Lower leg skin (tissue), 4 donors: ENCODE measurements at regions not wholly inside any gene's neighbourhood (a gene's known extent, or its start where the extent isn't known, plus 50 kb on each side); places are given as distances from the start of the nearest gene placed in this dataset.

ENCODE experiments used
- DNase-seq, 2 donors: peaks; one replicate each; pipeline ENCODE4 v3.0.0-alpha.2; 2019; ENCODE audit warnings: low spot score in 2 of 2
- H3K4me3 ChIP-seq: fragments of 200-600 bp; sonication (generic); 2 replicates; pipeline ENCODE4 v1.5.1; 2017; ENCODE audit warnings: mild to moderate bottlenecking, low read depth; ENCODE audit not compliant: poor library complexity, severe bottlenecking
- POLR2A ChIP-seq, 2 donors: fragments of 450-650 bp; IDR thresholded peaks; one replicate each; pipeline ENCODE4 v1.6.1; 2016 to 2017; ENCODE audit warnings: antibody characterized with exemption in 2 of 2, mild to moderate bottlenecking in 1 of 2, moderate library complexity in 1 of 2
- WGBS, 2 donors: methylation state at CpG; one replicate each; pipeline ENCODE4 v1.1.5; 2018; 5-methylcytosine and 5-hydroxymethylcytosine counted together
- intact Hi-C: fragments of 100-400 bp; cut with DNase I; formaldehyde crosslinking; loops from one replicate; pipeline ENCODE4 v1.15.0; 2023; ENCODE audit warnings: low total_unique reads
- TF ChIP-seq, protein P1 (sequence below), 3 donors: fragments of 450-650 bp; IDR thresholded peaks; one replicate each; pipeline ENCODE4 v1.5.1; 2016; ENCODE audit warnings: antibody characterized with exemption in 3 of 3, mild to moderate bottlenecking in 3 of 3, moderate library complexity in 2 of 3

DNA sequence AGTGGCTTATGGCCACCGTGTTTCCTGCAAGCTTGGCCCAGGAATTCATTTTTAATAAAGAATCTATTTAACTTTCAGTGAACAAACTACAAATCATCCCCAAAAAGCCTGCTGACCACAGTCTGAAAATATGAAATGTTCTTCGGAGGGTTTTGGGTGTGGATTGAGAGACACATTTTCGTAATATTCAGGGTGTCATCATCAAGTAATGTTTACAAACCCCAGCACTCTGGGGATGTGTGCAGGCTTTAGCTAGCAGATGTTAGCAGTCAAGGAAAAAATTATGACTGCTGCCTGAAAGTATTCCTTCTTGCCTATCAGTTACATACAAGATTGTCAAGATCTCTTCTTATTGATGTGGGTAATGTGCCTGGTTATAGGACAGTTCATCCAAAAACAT is 143.9 kb upstream of the FN1 start:
- H3K4me3 ChIP-seq = no peak overlapping the region
- 42% methylated on average over 3 of the region's 3 CpGs for WGBS, 2 donors
- peak in 1 of 2 donors; percentile 33 for DNase-seq
- intact Hi-C loops = no loop called here
- no peak for TF ChIP-seq POLR2A (IDR thresholded peaks at IDR 0.05)
- TF ChIP-seq, protein P1, sequence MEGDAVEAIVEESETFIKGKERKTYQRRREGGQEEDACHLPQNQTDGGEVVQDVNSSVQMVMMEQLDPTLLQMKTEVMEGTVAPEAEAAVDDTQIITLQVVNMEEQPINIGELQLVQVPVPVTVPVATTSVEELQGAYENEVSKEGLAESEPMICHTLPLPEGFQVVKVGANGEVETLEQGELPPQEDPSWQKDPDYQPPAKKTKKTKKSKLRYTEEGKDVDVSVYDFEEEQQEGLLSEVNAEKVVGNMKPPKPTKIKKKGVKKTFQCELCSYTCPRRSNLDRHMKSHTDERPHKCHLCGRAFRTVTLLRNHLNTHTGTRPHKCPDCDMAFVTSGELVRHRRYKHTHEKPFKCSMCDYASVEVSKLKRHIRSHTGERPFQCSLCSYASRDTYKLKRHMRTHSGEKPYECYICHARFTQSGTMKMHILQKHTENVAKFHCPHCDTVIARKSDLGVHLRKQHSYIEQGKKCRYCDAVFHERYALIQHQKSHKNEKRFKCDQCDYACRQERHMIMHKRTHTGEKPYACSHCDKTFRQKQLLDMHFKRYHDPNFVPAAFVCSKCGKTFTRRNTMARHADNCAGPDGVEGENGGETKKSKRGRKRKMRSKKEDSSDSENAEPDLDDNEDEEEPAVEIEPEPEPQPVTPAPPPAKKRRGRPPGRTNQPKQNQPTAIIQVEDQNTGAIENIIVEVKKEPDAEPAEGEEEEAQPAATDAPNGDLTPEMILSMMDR (IDR thresholded peaks at IDR 0.05) = no peak

DNA sequence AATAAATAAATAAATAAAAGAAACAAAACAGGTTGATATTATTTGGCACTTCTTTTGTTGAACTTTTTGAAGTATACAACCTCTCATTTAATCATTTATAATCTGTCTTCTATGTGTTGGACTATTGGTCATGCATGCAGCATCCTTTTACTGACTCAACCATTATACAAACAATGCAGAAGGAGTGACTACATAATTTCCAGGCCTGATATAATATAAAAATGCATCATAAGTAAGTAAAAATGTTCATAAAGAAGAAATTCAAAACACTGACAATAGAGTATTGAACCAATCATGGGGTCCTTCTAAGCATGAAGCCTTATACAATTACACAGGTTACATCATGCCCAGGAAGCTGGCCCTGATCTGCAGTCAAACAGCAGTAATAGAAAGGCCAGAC is 141.5 kb upstream of the FN1 start:
- DNase-seq = no peak
- TF ChIP-seq, protein P1 (IDR thresholded peaks at IDR 0.05) = no peak
- no peak for TF ChIP-seq POLR2A (IDR thresholded peaks at IDR 0.05)
- no peak overlapping the region for H3K4me3 ChIP-seq
- intact Hi-C loops = no loop called here

- intact Hi-C loops = no loop called here
- no peak for TF ChIP-seq POLR2A (IDR thresholded peaks at IDR 0.05)
- TF ChIP-seq, protein P1 (IDR thresholded peaks at IDR 0.05) = no peak
- no peak for DNase-seq
- no peak overlapping the region for H3K4me3 ChIP-seq
- 91 to 93% methylated on average over 3 of the region's 3 CpGs for WGBS, 2 donors
These were observed 140.7 kb upstream of the FN1 start for GRCh38 chr2:215576572-215576971.

- intact Hi-C loops = no loop called here
- TF ChIP-seq, protein P1 (IDR thresholded peaks at IDR 0.05) = no peak
- TF ChIP-seq POLR2A (IDR thresholded peaks at IDR 0.05) = no peak
- H3K4me3 ChIP-seq = no peak overlapping the region
- no peak for DNase-seq
These were observed 137.6 kb upstream of the FN1 start for GRCh38 chr2:215573496-215573895.

DNA sequence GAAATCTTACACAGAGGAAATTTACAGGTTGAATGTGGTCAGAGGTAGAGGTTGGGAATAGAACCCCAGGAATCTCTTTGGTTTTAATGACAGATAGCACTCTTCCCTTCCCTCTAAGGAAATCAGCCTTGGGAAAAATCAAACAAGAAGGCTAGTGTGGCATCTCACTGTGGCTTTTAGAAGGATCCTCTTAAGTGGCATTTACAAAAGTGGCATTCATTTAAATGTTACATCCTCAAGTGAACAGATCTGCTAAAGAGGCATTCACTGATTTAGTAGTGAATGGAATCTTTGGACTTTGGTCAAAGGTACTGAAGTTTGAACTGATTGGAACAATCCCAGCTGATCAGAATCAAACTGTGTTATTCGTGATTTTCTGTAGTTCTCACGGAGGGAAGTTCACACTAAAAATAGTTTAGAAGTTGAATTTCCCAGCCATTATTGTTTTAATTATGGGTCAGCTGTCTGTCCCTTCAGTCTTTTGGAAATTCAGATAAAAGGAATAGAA is 136.5 kb upstream of the FN1 start:
- TF ChIP-seq, protein P1 (IDR thresholded peaks at IDR 0.05) = no peak
- no peak for TF ChIP-seq POLR2A (IDR thresholded peaks at IDR 0.05)
- DNase-seq = no peak
- 24 to 27% methylated on average over 2 of the region's 2 CpGs for WGBS, 2 donors

GRCh38 chr2:215571689-215572088 is 135.8 kb upstream of the FN1 start:
- 65 to 74% methylated on average over 1 of the region's 1 CpG for WGBS, 2 donors
- intact Hi-C loops = no loop called here
- TF ChIP-seq POLR2A (IDR thresholded peaks at IDR 0.05) = no peak
- TF ChIP-seq, protein P1 (IDR thresholded peaks at IDR 0.05) = no peak
- no peak overlapping the region for H3K4me3 ChIP-seq
- no peak for DNase-seq

More for the DNA sequence above, 136.5 kb upstream of the FN1 start:
- intact Hi-C loops = no loop called here
- H3K4me3 ChIP-seq = no peak overlapping the region
